ENCODE measurements at regions not wholly inside any gene's neighbourhood (a gene's known extent, or its start where the extent isn't known, plus 50 kb on each side); places are given as distances from the start of the nearest gene placed in this dataset.
"Not testable (repeated sequence)": the region's sequence is repeated elsewhere in the genome, so short reads cannot be mapped to it uniquely, and the experiment has no call there.

- DNase-seq, result no peak
Observed at GRCh38 chr4:110424144-110424543, 51.8 kb upstream of the ENPEP start.

DNA sequence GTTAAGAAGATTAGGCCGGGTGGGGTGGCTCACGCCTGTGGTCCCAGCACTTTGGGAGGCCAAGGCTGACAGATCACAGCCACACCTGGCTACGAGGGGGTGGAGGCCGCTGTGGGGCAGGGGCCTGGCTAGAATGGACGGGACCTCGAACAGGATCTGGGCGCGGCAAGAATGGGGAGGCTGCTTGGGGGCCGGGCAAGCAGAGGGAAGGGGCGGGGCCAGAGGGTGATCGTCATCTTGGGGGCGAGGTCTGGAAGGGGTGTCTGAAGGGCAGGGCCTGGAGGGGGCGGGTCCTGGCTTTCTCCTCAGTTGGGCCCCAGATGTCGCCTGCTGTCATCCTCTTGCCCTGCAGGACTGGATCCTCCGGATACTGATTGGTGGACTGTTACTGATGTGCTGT lies 57.3 kb upstream of the ENPEP start:
- no peak for DNase-seq

DNA sequence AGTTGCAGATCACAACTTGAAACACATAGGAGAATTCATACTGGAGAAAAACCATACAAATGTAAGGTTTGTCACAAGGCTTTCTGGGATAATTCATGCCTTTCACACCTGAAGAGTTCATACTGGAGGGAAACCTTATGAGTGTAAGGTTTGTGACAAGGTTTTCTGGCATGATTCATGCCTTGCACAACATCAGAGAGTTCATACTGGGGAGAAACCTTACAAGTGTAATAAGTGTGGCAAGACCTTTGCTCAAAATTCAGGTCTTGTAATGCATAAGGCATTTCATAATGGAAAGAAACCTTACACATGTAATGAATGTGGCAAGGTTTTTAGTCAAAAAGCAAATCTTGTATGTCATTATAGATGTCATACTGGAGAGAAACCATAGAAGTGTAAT lies 58.8 kb upstream of the ENPEP start:
- no peak for DNase-seq

DNA sequence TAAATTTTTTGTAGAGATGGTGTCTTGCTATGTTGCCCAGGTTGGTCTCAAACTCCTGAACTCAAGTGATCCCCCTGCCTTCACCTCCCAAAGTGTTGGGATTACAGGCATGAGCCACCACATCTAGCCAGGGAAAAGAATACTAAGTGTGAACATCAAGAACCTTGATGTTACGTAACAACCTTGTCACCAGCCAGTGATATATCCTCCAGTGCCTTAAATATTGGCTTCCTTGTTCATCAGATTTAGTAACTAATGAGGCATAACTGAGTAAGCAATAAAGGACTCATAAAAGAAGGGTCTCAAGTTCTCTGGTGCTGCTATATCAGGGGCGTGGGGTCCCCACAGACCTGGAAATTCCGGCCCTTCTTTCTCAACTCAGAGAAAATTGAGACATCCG lies 60.5 kb upstream of the ENPEP start:
- no peak for DNase-seq

GRCh38 chr4:110415041-110415440 lies 60.9 kb upstream of the ENPEP start:
- DNase-seq, result no peak

DNA sequence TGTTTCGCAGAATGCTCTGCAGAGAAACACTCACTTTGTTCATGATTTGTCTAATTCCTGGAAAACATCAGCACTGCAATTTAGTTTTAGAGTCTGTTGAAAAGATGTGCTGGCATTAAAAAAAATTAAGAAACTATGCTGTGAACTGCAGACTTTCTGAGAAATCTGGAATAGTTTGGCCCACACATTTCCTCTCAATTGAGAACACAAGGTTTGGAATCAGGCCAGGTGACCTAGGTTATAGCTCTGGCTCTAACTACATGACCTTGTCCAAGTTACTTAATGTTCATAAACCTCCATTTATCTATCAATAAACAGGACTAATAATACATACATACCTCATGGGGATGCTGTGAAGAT lies 61.4 kb upstream of the ENPEP start:
- no peak for DNase-seq

GRCh38 chr4:110413807-110414560 lies 62.0 kb upstream of the ENPEP start:
- DNase-seq, result not testable (repeated sequence)

DNA sequence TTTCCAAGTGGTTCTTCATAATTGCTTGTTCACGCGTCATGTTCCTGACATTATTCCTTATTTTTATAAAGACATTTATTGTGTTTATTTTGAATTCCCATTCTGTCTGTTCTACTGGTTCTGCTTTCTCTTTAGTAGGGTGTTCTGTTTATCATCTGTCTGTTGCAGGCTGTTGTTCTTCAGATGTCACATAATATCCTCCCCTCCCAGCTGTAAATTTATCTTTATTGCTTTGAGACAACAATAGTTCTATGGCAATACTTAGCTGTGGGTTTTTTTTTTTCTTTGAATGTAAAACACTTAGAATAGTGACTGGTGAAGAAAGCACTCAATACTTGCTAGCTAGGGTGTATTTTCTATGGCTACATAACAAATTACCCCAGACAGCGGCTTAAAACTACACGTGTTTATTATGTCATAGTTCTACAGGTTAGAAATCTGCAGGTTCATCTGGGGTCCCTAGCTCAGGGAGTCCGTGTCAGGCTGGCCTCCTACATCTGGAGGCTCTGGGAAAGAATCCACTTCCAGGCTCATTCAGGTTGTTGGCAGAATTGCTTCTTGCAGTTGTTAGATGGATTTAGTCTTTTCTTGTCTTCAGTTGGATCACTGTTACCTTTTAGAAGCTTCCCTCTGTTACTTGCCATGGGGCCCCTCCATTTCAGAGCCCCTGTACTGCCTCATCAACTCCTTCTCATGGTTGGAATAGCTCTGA lies 63.4 kb upstream of the ENPEP start:
- DNase-seq, result no peak

- DNase-seq, result no peak
Observed at GRCh38 chr4:110411574-110412011, 64.4 kb upstream of the ENPEP start.

DNA sequence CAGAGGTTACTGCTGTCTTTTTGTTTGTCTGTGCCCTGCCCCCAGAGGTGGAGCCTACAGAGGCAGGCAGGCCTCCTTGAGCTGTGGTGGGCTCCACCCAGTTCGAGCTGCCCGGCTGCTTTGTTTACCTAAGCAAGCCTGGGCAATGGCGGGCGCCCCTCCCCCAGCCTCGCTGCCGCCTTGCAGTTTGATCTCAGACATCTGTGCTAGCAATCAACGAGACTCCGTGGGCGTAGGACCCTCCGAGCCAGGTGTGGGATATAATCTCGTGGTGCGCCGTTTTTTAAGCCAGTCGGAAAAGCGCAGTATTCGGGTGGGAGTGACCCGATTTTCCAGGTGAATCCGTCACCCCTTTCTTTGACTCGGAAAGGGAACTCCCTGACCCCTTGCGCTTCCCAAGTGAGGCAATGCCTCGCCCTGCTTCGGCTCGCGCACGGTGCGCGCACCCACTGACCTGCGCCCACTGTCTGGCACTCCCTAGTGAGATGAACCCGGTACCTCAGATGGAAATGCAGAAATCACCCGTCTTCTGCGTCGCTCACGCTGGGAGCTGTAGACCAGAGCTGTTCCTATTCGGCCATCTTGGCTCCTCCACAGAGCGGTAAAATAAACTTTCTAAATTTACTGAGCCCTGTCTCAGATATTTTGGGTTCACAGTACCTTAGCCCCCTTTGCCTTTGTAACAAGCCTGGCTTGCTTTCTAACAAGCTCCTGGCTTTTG lies 64.9 kb upstream of the ENPEP start:
- not testable (repeated sequence) for DNase-seq

GRCh38 chr4:110400086-110400485 lies 75.9 kb upstream of the ENPEP start:
- no peak for DNase-seq

GRCh38 chr4:110399046-110399445 lies 76.9 kb upstream of the ENPEP start:
- not testable (repeated sequence) for DNase-seq

DNA sequence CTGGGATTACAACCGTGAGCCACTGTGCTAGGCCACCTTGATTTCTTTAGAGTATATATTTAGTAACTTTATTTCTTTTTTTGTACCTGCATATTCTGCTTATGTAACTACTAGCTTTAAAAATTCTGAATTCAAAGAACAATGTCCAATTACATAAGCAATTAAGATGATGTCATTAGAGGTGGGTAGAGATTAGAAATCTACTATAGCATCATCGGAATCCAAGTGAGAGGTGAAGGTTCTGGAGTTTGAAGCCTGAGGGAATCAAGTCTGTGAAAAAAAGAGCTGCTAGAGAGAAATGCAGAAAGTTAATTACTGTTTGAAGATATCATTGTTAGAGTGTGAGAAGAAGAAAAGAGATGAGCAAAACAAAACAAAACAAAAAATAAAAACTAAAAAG lies 79.0 kb upstream of the ENPEP start:
- DNase-seq, result no peak

GRCh38 chr4:110395421-110395820 lies 80.5 kb upstream of the ENPEP start:
- DNase-seq, result no peak

GRCh38 chr4:110394871-110395270 lies 81.1 kb upstream of the ENPEP start:
- DNase-seq, result no peak

DNA sequence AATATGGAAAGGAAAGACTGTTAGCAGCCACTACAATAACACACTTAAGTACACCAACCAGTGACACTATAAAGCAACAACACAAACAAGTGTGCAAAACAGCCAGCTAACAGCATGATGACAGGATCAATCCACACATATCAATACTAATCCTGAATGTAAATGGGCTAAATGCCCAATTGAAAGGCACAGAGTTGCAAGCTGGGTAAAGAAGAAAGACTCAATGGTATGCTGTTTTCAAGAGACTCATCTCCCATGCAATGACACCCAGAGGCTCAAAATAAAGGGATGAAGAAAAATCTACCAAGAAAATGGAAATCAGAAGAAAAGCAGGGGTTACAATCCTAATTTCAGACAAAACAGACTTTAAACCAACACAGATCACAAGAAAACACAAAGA lies 94.2 kb upstream of the ENPEP start:
- DNase-seq, result no peak

- no peak for DNase-seq
Observed at GRCh38 chr4:110372485-110372884, 103.5 kb upstream of the ENPEP start.

GRCh38 chr4:110371016-110371770 lies 104.8 kb upstream of the ENPEP start:
- DNase-seq, result no peak

DNA sequence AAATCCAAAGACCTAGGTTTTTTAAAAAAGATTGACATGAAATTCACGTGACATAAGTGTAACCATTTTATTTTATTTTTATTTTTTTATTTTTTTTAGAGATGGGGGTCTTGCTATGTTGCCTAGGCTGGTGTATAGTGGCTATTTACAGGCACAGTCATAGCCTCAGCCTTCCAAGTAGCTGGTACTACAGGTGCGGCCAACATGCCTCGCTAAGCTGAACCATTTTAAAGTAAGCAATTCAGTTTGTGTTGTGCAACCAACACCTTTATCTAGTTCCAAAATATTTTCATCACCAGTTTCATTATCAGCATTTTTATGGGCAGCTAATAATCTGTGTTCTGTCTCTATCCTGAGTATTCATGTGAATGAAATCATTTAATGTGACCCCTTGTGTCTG lies 107.5 kb upstream of the ENPEP start:
- no peak for DNase-seq

DNA sequence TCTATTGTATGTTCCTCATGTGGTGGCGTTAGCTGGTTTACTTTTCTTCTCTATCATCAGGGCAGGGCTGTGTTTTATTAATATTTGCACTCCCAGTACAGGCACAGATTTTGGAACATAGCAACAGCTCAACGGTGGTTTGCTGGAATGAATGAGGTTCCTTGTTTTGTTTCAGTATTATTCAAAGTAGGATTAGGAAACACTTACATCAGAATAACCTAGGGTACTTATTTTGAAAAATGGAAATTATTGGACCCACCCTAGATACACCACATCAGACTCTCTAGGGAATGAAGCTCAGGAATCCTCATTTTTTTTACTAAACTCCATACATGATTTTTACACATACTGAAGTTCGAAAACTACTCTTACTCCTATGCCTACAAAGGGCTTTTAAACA lies 108.8 kb upstream of the ENPEP start:
- DNase-seq, result no peak

DNA sequence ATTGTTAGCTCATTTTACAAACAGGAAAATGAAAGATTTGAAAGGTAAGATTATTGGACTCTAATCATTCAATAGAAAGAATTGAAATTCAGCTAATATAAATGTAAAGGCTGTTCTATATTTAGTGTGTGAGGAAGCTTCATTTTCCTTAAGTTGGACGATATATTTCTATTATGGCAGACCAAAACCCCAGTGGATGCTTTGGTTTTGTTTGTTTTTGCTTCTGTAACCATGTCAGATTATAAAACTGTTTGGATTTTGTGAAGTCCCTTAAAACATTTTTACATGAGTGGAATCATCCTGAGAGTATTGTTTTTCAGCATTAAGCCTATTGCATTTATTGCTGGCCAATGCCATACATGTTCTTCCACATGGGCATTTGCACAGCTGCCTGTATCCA lies 110.2 kb upstream of the ENPEP start:
- DNase-seq, result no peak

GRCh38 chr4:110364911-110365520 lies 110.9 kb upstream of the ENPEP start:
- DNase-seq, result no peak

GRCh38 chr4:110361921-110362320 lies 114.0 kb upstream of the ENPEP start:
- DNase-seq, result no peak
